Astrocyte of the spinal cord (primary cell): ENCODE measurements at regions not wholly inside any gene's neighbourhood (a gene's known extent, or its start where the extent isn't known, plus 50 kb on each side); places are given as distances from the start of the nearest gene placed in this dataset.

Experiments used
- DNase-seq: peaks from one replicate; pipeline ENCODE4 v3.0.0; 2011; ENCODE audit warnings: low read depth, low spot score
- H3K4me3 ChIP-seq: 2 replicates; pipeline ENCODE4 v1.5.1; 2011; ENCODE audit warnings: low read depth, mild to moderate bottlenecking, low read length, moderate library complexity
- CTCF ChIP-seq: IDR thresholded peaks from 2 replicates; pipeline ENCODE4 v1.5.1; 2012; ENCODE audit warnings: low read depth, mild to moderate bottlenecking, low read length, inconsistent platforms
- in situ Hi-C: cut with HindIII; loops from 2 replicates; pipeline ENCODE4 v1.10.0; 2017; ENCODE audit warnings: low sequenced_read_pairs

DNA sequence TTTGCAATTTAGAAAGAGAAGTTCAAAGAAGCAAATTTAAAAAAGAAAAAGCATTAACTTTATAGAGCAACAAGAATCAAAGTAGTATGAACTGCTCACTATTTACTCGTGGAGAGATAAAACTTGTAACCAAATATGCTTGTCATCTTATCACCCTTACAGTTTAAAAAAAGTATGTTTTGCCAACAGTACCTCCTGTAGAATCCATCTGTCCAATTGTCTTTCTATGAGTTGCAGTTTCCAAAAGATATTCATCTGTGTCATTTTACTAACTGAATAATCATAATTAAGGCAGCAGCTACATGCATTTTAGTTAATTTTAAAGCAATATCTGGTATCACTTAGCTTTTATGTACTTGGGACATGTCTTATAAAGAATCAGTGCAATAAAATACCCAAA lies 1112.3 kb downstream of the DSC3 start:
- DNase-seq, result no peak
- in situ Hi-C loops, result no loop called here
- no peak overlapping the region for H3K4me3 ChIP-seq
- no peak for TF ChIP-seq CTCF

DNA sequence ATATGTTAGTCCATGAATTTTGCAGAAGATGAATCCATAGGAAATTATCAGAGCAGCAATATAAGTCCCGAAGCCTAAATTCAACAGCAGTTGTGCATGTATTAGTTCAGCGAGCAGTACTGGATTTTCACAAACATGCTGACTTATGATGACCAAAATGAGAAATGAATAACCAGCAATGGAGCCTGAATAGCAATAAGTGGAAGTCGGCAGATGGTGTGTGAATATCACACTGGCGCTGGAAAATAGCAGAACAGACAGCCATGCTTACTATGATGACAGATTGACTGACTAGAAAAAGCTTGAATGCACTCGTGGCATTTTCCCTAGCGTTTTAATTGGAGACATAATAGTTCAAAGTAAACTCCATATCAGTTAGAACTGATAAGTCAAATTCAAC lies 1114.5 kb downstream of the DSC3 start:
- no peak overlapping the region for H3K4me3 ChIP-seq
- DNase-seq, result no peak
- no peak for TF ChIP-seq CTCF
- in situ Hi-C loops, result no loop called here

DNA sequence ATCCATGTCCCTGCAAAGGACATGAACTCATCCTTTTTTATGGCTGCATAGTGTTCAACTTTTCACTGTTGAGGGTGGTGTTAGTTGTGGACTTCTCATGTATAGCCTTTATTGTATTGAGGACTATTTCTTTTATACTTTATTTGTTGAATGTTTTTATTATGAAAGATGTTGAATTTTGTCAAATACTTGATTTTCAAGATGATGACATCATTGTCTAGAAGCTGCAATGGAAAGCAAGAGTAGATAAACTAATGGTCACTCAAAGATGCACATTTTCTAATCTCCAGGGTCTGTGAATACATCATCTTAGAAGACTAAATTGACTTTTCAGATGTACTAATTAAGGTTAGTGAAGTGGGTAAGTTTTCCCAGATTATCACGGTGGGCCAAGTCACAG lies 1117.0 kb downstream of the DSC3 start:
- no peak overlapping the region for H3K4me3 ChIP-seq
- in situ Hi-C loops, result no loop called here
- DNase-seq, result no peak
- TF ChIP-seq CTCF, result no peak

DNA sequence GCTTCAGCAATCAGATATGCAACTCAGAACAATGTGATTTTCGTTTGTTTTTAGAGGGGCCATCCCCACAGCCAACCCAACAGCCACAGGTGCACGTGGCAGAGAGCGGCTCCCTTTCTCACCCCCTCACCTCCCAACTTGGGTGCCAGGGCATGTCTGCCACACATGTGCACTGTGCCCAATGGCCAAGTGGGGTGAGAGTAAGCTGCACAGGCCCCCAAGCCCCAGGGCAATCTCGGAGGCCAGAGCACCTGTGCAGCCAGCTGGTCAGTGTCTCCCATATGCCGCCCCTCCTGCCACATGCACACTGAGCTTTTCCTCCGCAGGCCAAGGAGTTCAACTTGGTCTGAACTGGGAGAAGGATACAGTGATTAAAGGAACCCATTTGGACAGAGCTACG lies 1130.2 kb downstream of the DSC3 start:
- in situ Hi-C loops, result no loop called here
- no peak overlapping the region for H3K4me3 ChIP-seq
- no peak for DNase-seq
- no peak for TF ChIP-seq CTCF

- H3K4me3 ChIP-seq, result no peak overlapping the region
- peak; percentile 31 for DNase-seq
- peak; percentile 50 for TF ChIP-seq CTCF
These were observed 1149.5 kb downstream of the DSC3 start for GRCh38 chr18:29892960-29893558.

GRCh38 chr18:29883114-29883513 lies 1159.4 kb downstream of the DSC3 start:
- in situ Hi-C loops, result no loop called here
- no peak for DNase-seq
- no peak overlapping the region for H3K4me3 ChIP-seq
- TF ChIP-seq CTCF, result no peak

More at GRCh38 chr18:29892960-29893558, 1149.5 kb downstream of the DSC3 start:
- in situ Hi-C loops, result no loop called here

DNA sequence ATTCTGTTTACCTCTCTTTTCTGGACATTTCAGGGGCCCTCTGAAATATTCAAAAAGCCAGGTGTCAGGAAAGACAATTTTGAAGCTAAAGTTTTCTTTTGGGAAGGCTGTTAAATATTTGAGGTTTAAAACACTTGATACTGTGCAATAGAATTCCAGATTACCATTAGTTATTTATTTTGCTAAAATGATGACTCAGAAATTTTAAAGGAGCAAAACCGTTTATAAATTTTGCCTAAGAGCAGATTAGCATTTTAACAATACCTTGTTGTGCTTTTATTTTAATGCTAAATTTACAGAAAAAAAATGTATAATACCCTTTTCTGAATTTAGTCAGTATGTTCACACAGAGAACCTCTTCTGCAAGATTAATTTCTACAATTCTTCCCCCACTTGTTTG lies 1159.9 kb downstream of the DSC3 start:
- H3K4me3 ChIP-seq, result no peak overlapping the region
- DNase-seq, result no peak
- TF ChIP-seq CTCF, result no peak
- in situ Hi-C loops, result no loop called here
